ENCODE measurements at regions not wholly inside any gene's neighbourhood (a gene's known extent, or its start where the extent isn't known, plus 50 kb on each side); places are given as distances from the start of the nearest gene placed in this dataset.
A peak's percentile ranks its signal among the peaks of the same experiment; 100 is the strongest.
"Not testable (repeated sequence)": the region's sequence is repeated elsewhere in the genome, so short reads cannot be mapped to it uniquely, and the experiment has no call there.

- no peak for DNase-seq
Measured at GRCh38 chr2:16952368-16952767, 286.7 kb upstream of the CYRIA start.

- no peak for DNase-seq
Measured at GRCh38 chr2:16950436-16950835, 284.8 kb upstream of the CYRIA start.

DNA sequence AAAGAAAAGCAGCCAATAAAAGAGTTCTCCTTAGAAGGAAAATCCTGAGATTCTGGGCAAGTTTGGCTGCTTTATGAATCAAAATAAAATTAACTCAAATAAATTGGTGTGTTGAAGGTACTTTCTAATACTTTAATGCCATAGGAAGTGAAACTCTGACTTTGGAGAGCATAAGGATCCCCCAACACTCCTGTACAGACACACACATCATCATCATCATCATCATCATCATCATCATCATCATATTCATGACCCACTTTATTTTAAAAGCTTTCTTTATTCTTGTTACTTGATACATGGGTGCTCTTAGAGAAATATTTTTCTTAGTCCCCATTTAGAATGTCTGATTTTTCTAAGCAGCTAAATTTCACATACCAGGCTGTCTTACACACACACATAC, 283.1 kb upstream of the CYRIA start:
- no peak for DNase-seq

- no peak for DNase-seq
Measured at GRCh38 chr2:16948053-16948452, 282.4 kb upstream of the CYRIA start.

- no peak for DNase-seq
Measured at GRCh38 chr2:16943279-16943958, 277.8 kb upstream of the CYRIA start.

DNA sequence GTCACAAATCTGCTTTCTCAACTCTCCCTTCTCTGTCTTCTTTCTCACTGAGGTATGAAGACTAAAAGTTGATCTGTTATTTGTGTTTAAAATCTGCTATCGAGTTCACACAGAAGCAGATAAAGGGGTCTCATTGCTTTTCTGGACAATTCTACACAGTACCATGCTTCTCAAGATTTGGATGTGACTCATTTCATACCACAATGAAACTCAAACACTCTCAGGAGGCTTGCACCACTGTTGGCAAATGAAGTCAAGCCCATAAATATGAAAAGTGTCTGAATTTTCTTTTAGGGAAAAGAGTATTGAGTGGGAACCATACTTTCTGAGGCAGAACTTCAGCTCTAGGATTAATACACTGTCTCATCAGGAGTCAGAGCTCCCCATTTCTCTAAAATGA, 274.6 kb upstream of the CYRIA start:
- DNase-seq = no peak

GRCh38 chr2:16939771-16940170, 274.1 kb upstream of the CYRIA start:
- no peak for DNase-seq

- no peak for DNase-seq
Measured at GRCh38 chr2:16933355-16933754, 267.7 kb upstream of the CYRIA start.

DNA sequence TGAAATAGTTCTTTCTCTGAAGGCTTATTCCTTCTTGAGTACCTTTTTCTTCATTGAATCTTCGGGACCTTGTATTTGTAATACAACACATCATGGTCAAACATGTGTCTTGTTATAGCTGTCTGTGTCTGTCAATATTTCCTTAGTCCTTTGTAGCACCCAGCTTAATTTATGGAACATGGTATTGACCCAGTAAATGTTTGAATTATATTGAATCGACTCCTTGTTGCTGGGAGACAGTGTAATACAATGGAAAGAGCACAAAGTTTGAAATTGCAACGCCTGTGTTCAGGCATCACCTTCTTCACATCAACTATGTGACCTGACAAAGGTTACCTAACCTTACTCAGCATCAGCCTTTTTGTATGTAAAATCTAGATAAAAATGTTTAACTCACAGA, 267.2 kb upstream of the CYRIA start:
- DNase-seq = no peak

DNA sequence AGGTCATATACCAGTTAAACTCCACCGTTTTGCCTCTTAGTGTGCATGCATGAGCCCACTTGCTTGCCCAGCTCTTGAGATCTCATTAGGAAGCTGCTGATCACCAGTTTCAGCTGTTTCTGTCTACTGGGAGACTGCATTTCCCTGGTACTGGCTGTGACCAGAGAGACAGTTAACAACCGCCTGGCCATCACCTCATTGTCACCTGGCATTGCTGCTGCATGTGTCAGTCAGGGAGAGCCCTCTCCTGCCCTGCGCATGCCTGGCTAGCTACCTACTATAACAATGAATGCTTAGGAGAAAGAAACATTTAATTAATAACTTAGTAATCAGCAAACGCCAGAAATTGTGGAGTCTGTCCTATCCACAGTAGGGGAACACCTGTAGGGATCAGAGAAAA, 265.8 kb upstream of the CYRIA start:
- no peak for DNase-seq

- DNase-seq = no peak
Measured at GRCh38 chr2:16927398-16927797, 261.8 kb upstream of the CYRIA start.

DNA sequence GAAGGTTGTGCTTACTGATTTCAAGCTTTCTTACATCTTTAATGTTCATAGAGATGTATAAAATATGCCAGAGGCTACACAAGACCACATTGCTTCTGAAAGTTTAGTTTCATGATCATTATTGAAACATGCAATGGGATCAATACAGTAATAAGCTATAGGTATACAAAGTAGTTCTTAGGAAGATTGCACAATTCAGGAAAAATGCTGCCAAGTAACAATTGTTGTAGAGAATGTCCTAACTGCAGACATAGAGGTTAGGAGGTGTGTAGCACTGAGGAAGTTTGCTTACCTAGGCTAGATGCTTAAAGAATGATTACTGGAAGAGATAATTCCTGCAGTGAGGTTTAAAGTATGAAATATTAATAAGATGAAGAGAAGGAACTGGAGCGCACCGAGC, 259.5 kb upstream of the CYRIA start:
- no peak for DNase-seq

DNA sequence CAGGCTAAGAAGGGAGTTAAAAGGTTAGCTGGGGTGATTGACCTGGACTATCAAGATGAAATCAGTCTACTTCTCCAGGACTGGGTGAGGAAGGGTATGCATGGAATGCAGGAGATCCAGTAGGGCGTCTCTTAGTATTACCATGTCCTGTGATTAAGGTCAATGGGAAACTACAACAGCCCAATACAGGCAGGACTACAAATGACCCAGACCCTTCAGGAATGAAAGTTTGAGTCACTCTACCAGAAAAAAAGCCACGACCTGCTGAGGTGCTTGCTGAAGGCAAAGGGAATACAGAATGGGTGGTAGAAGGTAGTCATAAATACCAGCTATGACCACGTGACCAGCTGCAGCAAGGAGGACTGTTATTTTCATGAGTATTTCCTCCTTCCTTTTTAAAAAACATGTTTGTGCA, 249.7 kb upstream of the CYRIA start:
- DNase-seq = not testable (repeated sequence)

GRCh38 chr2:16911746-16912145, 246.1 kb upstream of the CYRIA start:
- DNase-seq = no peak

GRCh38 chr2:16908656-16909055, 243.0 kb upstream of the CYRIA start:
- DNase-seq = peak; percentile 53

- no peak for DNase-seq
Measured at GRCh38 chr2:16907645-16908282, 242.1 kb upstream of the CYRIA start.

GRCh38 chr2:16905325-16905724, 239.7 kb upstream of the CYRIA start:
- not testable (repeated sequence) for DNase-seq

DNA sequence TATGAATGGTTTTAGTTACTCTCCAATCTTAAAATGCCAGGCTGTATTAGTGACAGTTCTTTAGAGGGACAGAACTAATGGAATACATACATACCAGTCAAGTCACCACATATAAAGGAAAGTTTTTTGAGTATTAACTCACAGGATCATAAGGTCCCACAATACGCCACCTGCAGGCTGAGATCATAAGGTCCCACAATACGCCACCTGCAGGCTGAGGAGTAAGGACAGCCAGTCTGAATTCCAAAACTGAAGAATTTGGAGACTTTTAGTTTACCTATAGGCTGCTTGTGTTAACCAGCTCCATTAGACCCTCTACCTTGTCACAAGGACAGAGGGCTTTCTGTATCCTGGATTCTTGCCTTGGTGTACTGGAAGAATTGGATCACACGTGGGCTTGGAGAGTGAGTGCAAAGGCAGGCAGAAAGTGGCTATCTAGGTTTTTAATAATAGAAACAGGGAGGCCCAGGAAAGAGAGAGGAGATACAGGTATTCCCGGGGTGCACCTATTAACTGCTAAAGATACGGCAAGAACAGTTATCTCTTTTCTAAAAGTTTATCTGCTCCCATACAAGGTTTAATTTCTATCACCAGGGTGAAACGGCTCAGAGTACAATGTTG, 234.9 kb upstream of the CYRIA start:
- no peak for DNase-seq

DNA sequence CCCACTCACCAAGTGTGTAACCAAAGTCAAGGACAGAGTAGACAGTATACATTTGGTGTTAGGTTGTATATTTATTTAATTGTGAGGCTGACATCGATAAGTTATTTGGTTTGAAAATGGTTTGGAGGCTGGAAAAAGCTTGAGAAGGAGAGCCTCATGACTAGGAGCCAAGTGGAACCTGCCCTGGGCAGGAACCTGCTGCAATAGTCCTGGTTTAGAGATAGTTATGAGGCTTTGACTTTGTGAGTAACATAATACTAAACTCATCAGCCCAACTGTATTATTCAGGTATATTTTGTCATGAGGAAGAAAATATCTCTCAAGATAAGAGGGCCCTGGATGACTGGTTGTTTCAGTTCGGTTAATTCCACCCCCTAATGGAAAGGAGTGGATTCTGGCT, 234.3 kb upstream of the CYRIA start:
- no peak for DNase-seq

DNA sequence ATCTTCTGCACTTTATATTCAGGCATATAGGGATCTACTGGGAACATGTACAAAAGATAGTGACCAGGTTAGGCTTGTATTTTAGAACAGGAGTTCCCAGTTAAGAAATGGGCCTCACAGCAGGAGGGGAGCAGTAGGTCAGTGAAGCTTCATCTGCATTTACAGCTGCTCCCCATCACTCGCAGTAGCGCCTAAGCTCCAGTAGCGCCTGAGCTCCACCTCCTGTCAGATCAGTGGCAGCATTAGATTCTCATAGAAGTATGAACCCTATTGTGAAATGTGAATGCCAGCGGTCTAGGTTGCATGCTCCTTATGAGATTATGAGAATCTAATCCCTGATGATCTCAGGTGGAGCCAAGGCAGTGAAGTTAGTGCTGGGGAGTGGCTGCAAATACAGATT, 224.4 kb upstream of the CYRIA start:
- DNase-seq = no peak

- no peak for DNase-seq
Measured at GRCh38 chr2:16885027-16885426, 219.4 kb upstream of the CYRIA start.

DNA sequence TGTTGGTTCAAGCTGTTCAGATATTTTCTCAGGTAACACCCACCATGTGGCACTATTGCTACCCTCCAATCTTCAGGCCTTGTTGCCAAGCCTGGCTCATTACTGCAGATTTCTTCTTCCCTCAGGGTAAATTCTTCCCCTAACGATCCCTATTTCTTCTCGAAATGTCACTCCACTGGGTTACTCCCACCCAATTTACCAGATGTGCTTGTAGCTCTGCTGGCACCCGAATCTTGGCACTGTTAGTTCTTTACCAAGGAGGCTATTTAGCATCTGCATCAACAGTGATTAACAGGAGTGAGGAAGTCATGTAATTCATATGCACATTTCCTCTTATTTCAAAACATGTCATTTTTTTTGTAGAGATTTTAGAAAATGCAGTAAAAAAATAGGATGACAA, 217.1 kb upstream of the CYRIA start:
- DNase-seq = no peak

GRCh38 chr2:16881122-16881521, 215.5 kb upstream of the CYRIA start:
- no peak for DNase-seq

- no peak for DNase-seq
Measured at GRCh38 chr2:16871411-16871810, 205.8 kb upstream of the CYRIA start.

Data from fibroblast of skin of right biceps (primary cell).